Prostate gland (tissue), 2 donors: ENCODE measurements at regions not wholly inside any gene's neighbourhood (a gene's known extent, or its start where the extent isn't known, plus 50 kb on each side); places are given as distances from the start of the nearest gene placed in this dataset.

Source experiments
- CTCF ChIP-seq, 4 experiments: fragments of 200-600 bp in 2 of 4; fragments of 450-650 bp in 2 of 4; sonication (generic) in 2 of 4; IDR thresholded peaks; 1 replicate in 3 of 4; 2 replicates in 1 of 4; pipeline ENCODE4 v1.5.1; 2016 to 2019; ENCODE audit warnings: antibody characterized with exemption in 4 of 4, mild to moderate bottlenecking in 2 of 4, moderate library complexity in 2 of 4
- POLR2A ChIP-seq: fragments of 450-650 bp; IDR thresholded peaks from one replicate; pipeline ENCODE4 v1.6.1; 2016; ENCODE audit warnings: antibody characterized with exemption, mild to moderate bottlenecking

GRCh38 chr12:40581889-40582288, 110.3 kb upstream of the CNTN1 start:
- TF ChIP-seq POLR2A (no peak), CTCF (IDR thresholded peaks at IDR 0.05) (no peak)
